ENCODE measurements at regions not wholly inside any gene's neighbourhood (a gene's known extent, or its start where the extent isn't known, plus 50 kb on each side); places are given as distances from the start of the nearest gene placed in this dataset.

- ChIA-PET POLR2A (no interaction called here), CTCF (ENCODE audit: low intra/inter-chr PET ratio, low total read pairs) (no interaction called here)
- no peak for DNase-seq (ENCODE audit: low spot score)
- 45% methylated on average over 1 of the region's 1 CpG for WGBS (ENCODE audit: low lambda C conversion rate)
- Histone ChIP-seq H3K79me2 (ENCODE audit: insufficient read depth, low read length) (no peaks in the 10 kb centered on the region), H3K4me2 (ENCODE audit: low read depth, low read length) (no peak overlapping the region), H3K36me3 (replicated peaks in 1 of 2; ENCODE audit: control insufficient read depth in 1 of 2, insufficient read depth in 2 of 2, low read length in 2 of 2) (no peaks in the 10 kb centered on the region), H3K9me3 (ENCODE audit: low read length) (no peaks in the 10 kb centered on the region), H3K4me1 (ENCODE audit: insufficient read depth, low read length) (peaks cover 55% of the 10 kb centered on the region), H3K27me3 (ENCODE audit: control insufficient read depth in 1 of 2, insufficient read depth in 2 of 2, low read length in 2 of 2) (peaks cover 5 to 72% of the 10 kb centered on the region in 2 experiments), H2AFZ (ENCODE audit: low read length) (no peak overlapping the region), H3K9ac (ENCODE audit: insufficient read depth, low read depth, low read length) (no peak overlapping the region), H3K4me3 (replicated peaks in 1 of 3; ENCODE audit: insufficient read depth in 1 of 3, low read depth in 2 of 3, low read length in 3 of 3) (no peak overlapping the region), H4K20me1 (ENCODE audit: insufficient read depth, low read length) (no peaks in the 10 kb centered on the region), H3K27ac (ENCODE audit: extremely low read length, insufficient read depth, low read length) (no peak overlapping the region)
- no TSS peak for BruUV-seq (replicated peaks)
- no peak for ATAC-seq
- no peak for FAIRE-seq
- TF ChIP-seq HNRNPL (IDR thresholded peaks at IDR 0.05; ENCODE audit: low read depth, low read length) (no peak), RBAK (CRISPR knock-in tag; IDR thresholded peaks at IDR 0.05) (peak; percentile 92)
- in situ Hi-C loops (cut with HindIII; ENCODE audit: extremely low pct_ligation_motif_present, low pct_unique_long_range_greater_than_20kb) = loop anchor here (5.0 kb wide), 2 partner anchors 215 to 260 kb away; no protein-coding TSS in a partner anchor
- intact Hi-C loops (cut with micrococcal nuclease; ENCODE audit: unreplicated experiment) = loop anchor here (5.0 kb wide), 1 partner anchor 110 kb away; no protein-coding TSS in a partner anchor
Measured at GRCh38 chr2:64862623-64863022, 126.6 kb upstream of the SLC1A4 start.

DNA sequence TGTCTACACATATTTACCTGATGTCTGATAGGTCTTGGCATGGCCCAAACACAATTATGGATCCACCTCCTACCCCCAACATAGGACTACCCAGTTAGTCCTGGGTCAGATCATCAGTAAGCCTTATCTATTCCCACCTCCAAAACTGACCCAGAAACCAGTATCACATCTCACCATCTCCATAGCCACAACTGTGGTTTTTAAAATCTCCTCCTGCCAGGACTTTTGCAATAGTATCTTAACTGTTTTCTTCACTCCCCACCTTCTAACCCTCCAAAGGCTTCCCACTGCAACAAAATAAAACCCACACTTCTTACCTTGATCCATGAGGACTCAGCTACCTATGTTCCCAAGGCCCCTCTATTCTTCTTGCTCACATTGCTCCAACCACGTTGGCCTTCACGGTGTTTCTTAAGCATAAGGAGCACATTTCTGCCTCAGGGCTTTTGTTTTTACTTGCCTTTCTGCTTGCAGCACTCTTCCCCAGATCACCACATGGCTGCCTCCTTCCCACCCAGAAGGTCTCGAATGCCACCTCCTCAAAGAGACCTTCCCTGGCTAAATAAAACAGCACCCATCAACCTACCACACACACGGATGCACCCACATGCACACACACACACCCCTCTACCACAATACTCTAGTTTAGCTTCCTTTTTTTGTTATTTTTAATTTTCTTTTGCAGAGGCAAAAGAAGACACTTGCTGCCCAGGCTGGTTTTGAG lies 125.9 kb upstream of the SLC1A4 start:
- Histone ChIP-seq H3K9me3 (ENCODE audit: low read length) (no peaks in the 10 kb centered on the region), H3K4me2 (ENCODE audit: low read depth, low read length) (no peak overlapping the region), H3K4me3 (replicated peaks in 1 of 3; ENCODE audit: insufficient read depth in 1 of 3, low read depth in 2 of 3, low read length in 3 of 3) (no peak overlapping the region), H3K27me3 (ENCODE audit: control insufficient read depth in 1 of 2, insufficient read depth in 2 of 2, low read length in 2 of 2) (peaks cover 5 to 65% of the 10 kb centered on the region in 2 experiments), H3K27ac (ENCODE audit: extremely low read length, insufficient read depth, low read length) (no peak overlapping the region), H4K20me1 (ENCODE audit: insufficient read depth, low read length) (no peaks in the 10 kb centered on the region), H3K9ac (ENCODE audit: insufficient read depth, low read depth, low read length) (no peak overlapping the region), H3K4me1 (ENCODE audit: insufficient read depth, low read length) (peaks cover 49% of the 10 kb centered on the region), H2AFZ (ENCODE audit: low read length) (no peak overlapping the region), H3K79me2 (ENCODE audit: insufficient read depth, low read length) (no peaks in the 10 kb centered on the region), H3K36me3 (replicated peaks in 1 of 2; ENCODE audit: control insufficient read depth in 1 of 2, insufficient read depth in 2 of 2, low read length in 2 of 2) (no peaks in the 10 kb centered on the region)
- intact Hi-C loops (cut with micrococcal nuclease; ENCODE audit: unreplicated experiment) = loop anchor here (5.0 kb wide), 1 partner anchor 111 kb away; no protein-coding TSS in a partner anchor
- ChIA-PET POLR2A (interaction anchor here (1.5 kb wide), 1 partner anchor 209 kb away, joined by 7 read pairs; the partner anchor contains the start of gene SERTAD2), CTCF (ENCODE audit: low intra/inter-chr PET ratio, low total read pairs) (interaction anchor here (2.8 kb wide), 1 partner anchor 217 kb away, joined by 22 read pairs; no protein-coding TSS in a partner anchor)
- DNase-seq (ENCODE audit: low spot score) (no peak), ATAC-seq (no peak), FAIRE-seq (no peak)
- no TSS peak for BruUV-seq (replicated peaks)
- in situ Hi-C loops (cut with HindIII; ENCODE audit: extremely low pct_ligation_motif_present, low pct_unique_long_range_greater_than_20kb) = loop anchor here (5.0 kb wide), 2 partner anchors 216 to 261 kb away; no protein-coding TSS in a partner anchor
- 34% methylated on average over 4 of the region's 4 CpGs for WGBS (ENCODE audit: low lambda C conversion rate)
- TF ChIP-seq, protein P1, sequence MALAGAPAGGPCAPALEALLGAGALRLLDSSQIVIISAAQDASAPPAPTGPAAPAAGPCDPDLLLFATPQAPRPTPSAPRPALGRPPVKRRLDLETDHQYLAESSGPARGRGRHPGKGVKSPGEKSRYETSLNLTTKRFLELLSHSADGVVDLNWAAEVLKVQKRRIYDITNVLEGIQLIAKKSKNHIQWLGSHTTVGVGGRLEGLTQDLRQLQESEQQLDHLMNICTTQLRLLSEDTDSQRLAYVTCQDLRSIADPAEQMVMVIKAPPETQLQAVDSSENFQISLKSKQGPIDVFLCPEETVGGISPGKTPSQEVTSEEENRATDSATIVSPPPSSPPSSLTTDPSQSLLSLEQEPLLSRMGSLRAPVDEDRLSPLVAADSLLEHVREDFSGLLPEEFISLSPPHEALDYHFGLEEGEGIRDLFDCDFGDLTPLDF (CRISPR knock-in tag; IDR thresholded peaks at IDR 0.05) = no peak
- TF ChIP-seq POGZ (CRISPR knock-in tag; IDR thresholded peaks at IDR 0.05) = no peak
- TF ChIP-seq IKZF1 (IDR thresholded peaks at IDR 0.05) = no peak
- no peak for TF ChIP-seq ZNF775 (CRISPR knock-in tag; IDR thresholded peaks at IDR 0.05; ENCODE audit: borderline replicate concordance)
- no peak for TF ChIP-seq ELF3 (CRISPR knock-in tag; IDR thresholded peaks at IDR 0.05)
- no peak for TF ChIP-seq ZFP1 (CRISPR knock-in tag; IDR thresholded peaks at IDR 0.05)
- TF ChIP-seq, protein P2, sequence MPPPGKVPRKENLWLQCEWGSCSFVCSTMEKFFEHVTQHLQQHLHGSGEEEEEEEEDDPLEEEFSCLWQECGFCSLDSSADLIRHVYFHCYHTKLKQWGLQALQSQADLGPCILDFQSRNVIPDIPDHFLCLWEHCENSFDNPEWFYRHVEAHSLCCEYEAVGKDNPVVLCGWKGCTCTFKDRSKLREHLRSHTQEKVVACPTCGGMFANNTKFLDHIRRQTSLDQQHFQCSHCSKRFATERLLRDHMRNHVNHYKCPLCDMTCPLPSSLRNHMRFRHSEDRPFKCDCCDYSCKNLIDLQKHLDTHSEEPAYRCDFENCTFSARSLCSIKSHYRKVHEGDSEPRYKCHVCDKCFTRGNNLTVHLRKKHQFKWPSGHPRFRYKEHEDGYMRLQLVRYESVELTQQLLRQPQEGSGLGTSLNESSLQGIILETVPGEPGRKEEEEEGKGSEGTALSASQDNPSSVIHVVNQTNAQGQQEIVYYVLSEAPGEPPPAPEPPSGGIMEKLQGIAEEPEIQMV (CRISPR knock-in tag; IDR thresholded peaks at IDR 0.05; ENCODE audit: low read depth) = no peak
- TF ChIP-seq, protein P3, sequence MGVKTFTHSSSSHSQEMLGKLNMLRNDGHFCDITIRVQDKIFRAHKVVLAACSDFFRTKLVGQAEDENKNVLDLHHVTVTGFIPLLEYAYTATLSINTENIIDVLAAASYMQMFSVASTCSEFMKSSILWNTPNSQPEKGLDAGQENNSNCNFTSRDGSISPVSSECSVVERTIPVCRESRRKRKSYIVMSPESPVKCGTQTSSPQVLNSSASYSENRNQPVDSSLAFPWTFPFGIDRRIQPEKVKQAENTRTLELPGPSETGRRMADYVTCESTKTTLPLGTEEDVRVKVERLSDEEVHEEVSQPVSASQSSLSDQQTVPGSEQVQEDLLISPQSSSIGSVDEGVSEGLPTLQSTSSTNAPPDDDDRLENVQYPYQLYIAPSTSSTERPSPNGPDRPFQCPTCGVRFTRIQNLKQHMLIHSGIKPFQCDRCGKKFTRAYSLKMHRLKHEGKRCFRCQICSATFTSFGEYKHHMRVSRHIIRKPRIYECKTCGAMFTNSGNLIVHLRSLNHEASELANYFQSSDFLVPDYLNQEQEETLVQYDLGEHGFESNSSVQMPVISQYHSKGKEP (CRISPR knock-in tag; IDR thresholded peaks at IDR 0.05) = no peak
- TF ChIP-seq ZNF121 (CRISPR knock-in tag; IDR thresholded peaks at IDR 0.05) = no peak
- no peak for TF ChIP-seq HOXA3 (CRISPR knock-in tag; IDR thresholded peaks at IDR 0.05)
- TF ChIP-seq ZFYVE20 (CRISPR knock-in tag; IDR thresholded peaks at IDR 0.05; ENCODE audit: borderline replicate concordance, low read depth) = no peak
- TF ChIP-seq GPN1 (CRISPR knock-in tag; IDR thresholded peaks at IDR 0.05; ENCODE audit: borderline replicate concordance) = no peak

All from HepG2 (cell line).